ENCODE measurements at regions not wholly inside any gene's neighbourhood (a gene's known extent, or its start where the extent isn't known, plus 50 kb on each side); places are given as distances from the start of the nearest gene placed in this dataset.

- TF ChIP-seq GABPA (IDR thresholded peaks at IDR 0.05 in 1 of 2, conservative IDR thresholded peaks at IDR 0.05 in 1 of 2) (no peak), FOXA2 (IDR thresholded peaks at IDR 0.05) (no peak), HNF4A (conservative IDR thresholded peaks at IDR 0.05) (no peak), NR2F2 (IDR thresholded peaks at IDR 0.05) (no peak), EGR1 (IDR thresholded peaks at IDR 0.05; ENCODE audit: low read depth in 2 of 2) (no peak), TAF1 (conservative IDR thresholded peaks at IDR 0.05) (no peak), RAD21 (IDR thresholded peaks at IDR 0.05) (no peak), MAX (IDR thresholded peaks at IDR 0.05) (no peak)
- TF ChIP-seq, protein P1, sequence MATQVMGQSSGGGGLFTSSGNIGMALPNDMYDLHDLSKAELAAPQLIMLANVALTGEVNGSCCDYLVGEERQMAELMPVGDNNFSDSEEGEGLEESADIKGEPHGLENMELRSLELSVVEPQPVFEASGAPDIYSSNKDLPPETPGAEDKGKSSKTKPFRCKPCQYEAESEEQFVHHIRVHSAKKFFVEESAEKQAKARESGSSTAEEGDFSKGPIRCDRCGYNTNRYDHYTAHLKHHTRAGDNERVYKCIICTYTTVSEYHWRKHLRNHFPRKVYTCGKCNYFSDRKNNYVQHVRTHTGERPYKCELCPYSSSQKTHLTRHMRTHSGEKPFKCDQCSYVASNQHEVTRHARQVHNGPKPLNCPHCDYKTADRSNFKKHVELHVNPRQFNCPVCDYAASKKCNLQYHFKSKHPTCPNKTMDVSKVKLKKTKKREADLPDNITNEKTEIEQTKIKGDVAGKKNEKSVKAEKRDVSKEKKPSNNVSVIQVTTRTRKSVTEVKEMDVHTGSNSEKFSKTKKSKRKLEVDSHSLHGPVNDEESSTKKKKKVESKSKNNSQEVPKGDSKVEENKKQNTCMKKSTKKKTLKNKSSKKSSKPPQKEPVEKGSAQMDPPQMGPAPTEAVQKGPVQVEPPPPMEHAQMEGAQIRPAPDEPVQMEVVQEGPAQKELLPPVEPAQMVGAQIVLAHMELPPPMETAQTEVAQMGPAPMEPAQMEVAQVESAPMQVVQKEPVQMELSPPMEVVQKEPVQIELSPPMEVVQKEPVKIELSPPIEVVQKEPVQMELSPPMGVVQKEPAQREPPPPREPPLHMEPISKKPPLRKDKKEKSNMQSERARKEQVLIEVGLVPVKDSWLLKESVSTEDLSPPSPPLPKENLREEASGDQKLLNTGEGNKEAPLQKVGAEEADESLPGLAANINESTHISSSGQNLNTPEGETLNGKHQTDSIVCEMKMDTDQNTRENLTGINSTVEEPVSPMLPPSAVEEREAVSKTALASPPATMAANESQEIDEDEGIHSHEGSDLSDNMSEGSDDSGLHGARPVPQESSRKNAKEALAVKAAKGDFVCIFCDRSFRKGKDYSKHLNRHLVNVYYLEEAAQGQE (IDR thresholded peaks at IDR 0.05), result no peak
- TF ChIP-seq, protein P2, sequence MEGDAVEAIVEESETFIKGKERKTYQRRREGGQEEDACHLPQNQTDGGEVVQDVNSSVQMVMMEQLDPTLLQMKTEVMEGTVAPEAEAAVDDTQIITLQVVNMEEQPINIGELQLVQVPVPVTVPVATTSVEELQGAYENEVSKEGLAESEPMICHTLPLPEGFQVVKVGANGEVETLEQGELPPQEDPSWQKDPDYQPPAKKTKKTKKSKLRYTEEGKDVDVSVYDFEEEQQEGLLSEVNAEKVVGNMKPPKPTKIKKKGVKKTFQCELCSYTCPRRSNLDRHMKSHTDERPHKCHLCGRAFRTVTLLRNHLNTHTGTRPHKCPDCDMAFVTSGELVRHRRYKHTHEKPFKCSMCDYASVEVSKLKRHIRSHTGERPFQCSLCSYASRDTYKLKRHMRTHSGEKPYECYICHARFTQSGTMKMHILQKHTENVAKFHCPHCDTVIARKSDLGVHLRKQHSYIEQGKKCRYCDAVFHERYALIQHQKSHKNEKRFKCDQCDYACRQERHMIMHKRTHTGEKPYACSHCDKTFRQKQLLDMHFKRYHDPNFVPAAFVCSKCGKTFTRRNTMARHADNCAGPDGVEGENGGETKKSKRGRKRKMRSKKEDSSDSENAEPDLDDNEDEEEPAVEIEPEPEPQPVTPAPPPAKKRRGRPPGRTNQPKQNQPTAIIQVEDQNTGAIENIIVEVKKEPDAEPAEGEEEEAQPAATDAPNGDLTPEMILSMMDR (IDR thresholded peaks at IDR 0.05; ENCODE audit: low read depth, low read length, missing input control), result no peak
- H3K27ac ChIP-seq (ENCODE audit: low read depth in 1 of 2, low read length in 2 of 2), result no peak overlapping the region
- H3K9me3 ChIP-seq (ENCODE audit: control insufficient read depth in 4 of 4, low read length in 3 of 4), result no peaks in the 10 kb centered on the region
- peaks cover 4 to 53% (median 39%) of the 10 kb centered on the region in 4 donors for H3K36me3 ChIP-seq (ENCODE audit: control insufficient read depth in 4 of 4, insufficient read depth in 3 of 4, low read depth in 1 of 4, low read length in 3 of 4)
- H3K27me3 ChIP-seq (ENCODE audit: control insufficient read depth in 4 of 4, insufficient read depth in 4 of 4, low read length in 3 of 4), result no peaks in the 10 kb centered on the region
- H3K4me1 ChIP-seq (ENCODE audit: control insufficient read depth in 4 of 4, insufficient read depth in 4 of 4, low read length in 3 of 4), result no peaks in the 10 kb centered on the region
- DNase-seq (ENCODE audit: low spot score), result no peak
- H3K4me3 ChIP-seq (ENCODE audit: low read depth in 1 of 3, low read length in 3 of 3), result no peak overlapping the region
- no peak overlapping the region for H3K9ac ChIP-seq (ENCODE audit: low read depth in 1 of 2, low read length in 2 of 2)
- WGBS, result 90% methylated on average over 12 of the region's 12 CpGs
These were observed 71.0 kb downstream of the PHETA1 start for GRCh38 chr12:111297703-111298426.

GRCh38 chr12:111296906-111297463 is 71.9 kb downstream of the PHETA1 start:
- WGBS, result 89% methylated on average over 7 of the region's 7 CpGs

More at GRCh38 chr12:111296906-111297463, 71.9 kb downstream of the PHETA1 start:
- H3K4me1 ChIP-seq (ENCODE audit: control insufficient read depth in 4 of 4, insufficient read depth in 4 of 4, low read length in 3 of 4), result no peaks in the 10 kb centered on the region
- peaks cover 4 to 52% (median 37%) of the 10 kb centered on the region in 4 donors for H3K36me3 ChIP-seq (ENCODE audit: control insufficient read depth in 4 of 4, insufficient read depth in 3 of 4, low read depth in 1 of 4, low read length in 3 of 4)
- no peak overlapping the region for H3K4me3 ChIP-seq (ENCODE audit: low read depth in 1 of 3, low read length in 3 of 3)
- no peaks in the 10 kb centered on the region for H3K9me3 ChIP-seq (ENCODE audit: control insufficient read depth in 4 of 4, low read length in 3 of 4)
- no peak for DNase-seq (ENCODE audit: low spot score)
- H3K27ac ChIP-seq (ENCODE audit: low read depth in 1 of 2, low read length in 2 of 2), result no peak overlapping the region
- TF ChIP-seq, protein P1 (IDR thresholded peaks at IDR 0.05), result no peak
- TF ChIP-seq FOXA2 (IDR thresholded peaks at IDR 0.05), result no peak
- TF ChIP-seq EGR1 (IDR thresholded peaks at IDR 0.05; ENCODE audit: low read depth in 2 of 2), result no peak
- no peak for TF ChIP-seq JUND (IDR thresholded peaks at IDR 0.05)
- no peak for TF ChIP-seq MAX (IDR thresholded peaks at IDR 0.05)
- TF ChIP-seq HNF4A (conservative IDR thresholded peaks at IDR 0.05), result no peak
- TF ChIP-seq NR2F2 (IDR thresholded peaks at IDR 0.05), result no peak
- no peak for TF ChIP-seq FOXA1 (IDR thresholded peaks at IDR 0.05)
- no peak for TF ChIP-seq GABPA (IDR thresholded peaks at IDR 0.05 in 1 of 2, conservative IDR thresholded peaks at IDR 0.05 in 1 of 2)
- TF ChIP-seq, protein P3, sequence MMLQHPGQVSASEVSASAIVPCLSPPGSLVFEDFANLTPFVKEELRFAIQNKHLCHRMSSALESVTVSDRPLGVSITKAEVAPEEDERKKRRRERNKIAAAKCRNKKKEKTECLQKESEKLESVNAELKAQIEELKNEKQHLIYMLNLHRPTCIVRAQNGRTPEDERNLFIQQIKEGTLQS (IDR thresholded peaks at IDR 0.05), result no peak
- TF ChIP-seq RXRA (IDR thresholded peaks at IDR 0.05), result no peak
- TF ChIP-seq YY1 (IDR thresholded peaks at IDR 0.05), result no peak
- TF ChIP-seq RAD21 (IDR thresholded peaks at IDR 0.05), result no peak
- TF ChIP-seq TAF1 (conservative IDR thresholded peaks at IDR 0.05), result no peak
- TF ChIP-seq HNF4G (IDR thresholded peaks at IDR 0.05), result no peak
- no peak for TF ChIP-seq SP1 (IDR thresholded peaks at IDR 0.05)
- H3K9ac ChIP-seq (ENCODE audit: low read depth in 1 of 2, low read length in 2 of 2), result no peak overlapping the region
- H3K27me3 ChIP-seq (ENCODE audit: control insufficient read depth in 4 of 4, insufficient read depth in 4 of 4, low read length in 3 of 4), result no peaks in the 10 kb centered on the region
